ENCODE measurements at regions not wholly inside any gene's neighbourhood (a gene's known extent, or its start where the extent isn't known, plus 50 kb on each side); places are given as distances from the start of the nearest gene placed in this dataset.

- no peak for TF ChIP-seq POLR2A (IDR thresholded peaks at IDR 0.05)
- no peak for TF ChIP-seq CTCF (IDR thresholded peaks at IDR 0.05)
- Histone ChIP-seq H3K27ac (no peak overlapping the region), H3K4me1 (no peaks in the 10 kb centered on the region), H3K9me3 (no peaks in the 10 kb centered on the region), H3K36me3 (replicated peaks in 1 of 2; ENCODE audit: insufficient read depth in 1 of 2, low read depth in 2 of 2) (no peaks in the 10 kb centered on the region), H3K4me3 (no peak overlapping the region), H3K27me3 (no peaks in the 10 kb centered on the region)
- no peak for ATAC-seq
- no peak for DNase-seq
- intact Hi-C loops (cut with DNase I) = no loop called here
- 66 to 79% methylated on average over 4 of the region's 4 CpGs for WGBS, 2 donors
These were observed 103.2 kb upstream of the OLFM3 start for GRCh38 chr1:102099916-102100315.

- Histone ChIP-seq H3K9me3 (no peaks in the 10 kb centered on the region), H3K36me3 (replicated peaks in 1 of 2; ENCODE audit: insufficient read depth in 1 of 2, low read depth in 2 of 2) (no peaks in the 10 kb centered on the region), H3K4me3 (no peak overlapping the region), H3K27me3 (no peaks in the 10 kb centered on the region), H3K4me1 (no peaks in the 10 kb centered on the region), H3K27ac (no peak overlapping the region)
- WGBS, 2 donors = 75 to 78% methylated on average over 3 of the region's 3 CpGs
- no peak for TF ChIP-seq CTCF (IDR thresholded peaks at IDR 0.05)
- TF ChIP-seq POLR2A (IDR thresholded peaks at IDR 0.05) = no peak
- no peak for DNase-seq
- intact Hi-C loops (cut with DNase I) = no loop called here
- no peak for ATAC-seq
These were observed 101.8 kb upstream of the OLFM3 start for GRCh38 chr1:102098536-102098935.

- H3K4me1 ChIP-seq = no peaks in the 10 kb centered on the region
- DNase-seq = no peak
- no peak overlapping the region for H3K4me3 ChIP-seq
- intact Hi-C loops (cut with DNase I) = no loop called here
- ATAC-seq = no peak
- no peak overlapping the region for H3K27ac ChIP-seq
- TF ChIP-seq POLR2A (IDR thresholded peaks at IDR 0.05) (no peak), CTCF (IDR thresholded peaks at IDR 0.05) (no peak)
- no peaks in the 10 kb centered on the region for H3K9me3 ChIP-seq
- H3K36me3 ChIP-seq (replicated peaks in 1 of 2; ENCODE audit: insufficient read depth in 1 of 2, low read depth in 2 of 2) = no peaks in the 10 kb centered on the region
- WGBS, 2 donors = 38 to 59% methylated on average over 4 of the region's 4 CpGs
- no peaks in the 10 kb centered on the region for H3K27me3 ChIP-seq
These were observed 101.4 kb upstream of the OLFM3 start for GRCh38 chr1:102098081-102098480.

- ATAC-seq (no peak), DNase-seq (no peak)
- TF ChIP-seq CTCF (IDR thresholded peaks at IDR 0.05) (no peak), POLR2A (IDR thresholded peaks at IDR 0.05) (no peak)
These were observed 100.7 kb upstream of the OLFM3 start for GRCh38 chr1:102097451-102097850.

GRCh38 chr1:102096162-102096561 is 99.4 kb upstream of the OLFM3 start:
- Histone ChIP-seq H3K36me3 (replicated peaks in 1 of 2; ENCODE audit: insufficient read depth in 1 of 2, low read depth in 2 of 2) (no peaks in the 10 kb centered on the region), H3K9me3 (no peaks in the 10 kb centered on the region), H3K27ac (no peak overlapping the region), H3K4me3 (no peak overlapping the region), H3K4me1 (no peaks in the 10 kb centered on the region), H3K27me3 (no peaks in the 10 kb centered on the region)
- TF ChIP-seq POLR2A (IDR thresholded peaks at IDR 0.05) = no peak
- no peak for TF ChIP-seq CTCF (IDR thresholded peaks at IDR 0.05)
- intact Hi-C loops (cut with DNase I) = no loop called here
- ATAC-seq (no peak), DNase-seq (no peak)
- 29 to 32% methylated on average over 1 of the region's 1 CpG for WGBS, 2 donors

More at GRCh38 chr1:102097451-102097850, 100.7 kb upstream of the OLFM3 start:
- intact Hi-C loops (cut with DNase I) = no loop called here
- H3K36me3 ChIP-seq (replicated peaks in 1 of 2; ENCODE audit: insufficient read depth in 1 of 2, low read depth in 2 of 2) = no peaks in the 10 kb centered on the region
- no peak overlapping the region for H3K4me3 ChIP-seq
- no peak overlapping the region for H3K27ac ChIP-seq
- H3K27me3 ChIP-seq = no peaks in the 10 kb centered on the region
- no peaks in the 10 kb centered on the region for H3K9me3 ChIP-seq
- H3K4me1 ChIP-seq = no peaks in the 10 kb centered on the region
